Body of pancreas (tissue), 4 donors: ENCODE measurements at regions not wholly inside any gene's neighbourhood (a gene's known extent, or its start where the extent isn't known, plus 50 kb on each side); places are given as distances from the start of the nearest gene placed in this dataset.

ENCODE experiments used
- CTCF ChIP-seq, 7 experiments: fragments of 450-650 bp in 4 of 7; fragments of 200-600 bp in 3 of 7; sonication (generic) in 3 of 7; IDR thresholded peaks; one replicate each; pipeline ENCODE4 v1.5.1; 2016 to 2019; ENCODE audit warnings: antibody characterized with exemption in 7 of 7
- POLR2A ChIP-seq, 3 donors: fragments of 450-650 bp; IDR thresholded peaks; one replicate each; pipeline ENCODE4 v1.6.1; 2016; ENCODE audit warnings: antibody characterized with exemption in 3 of 3, mild to moderate bottlenecking in 2 of 3

GRCh38 chrX:20829665-20830491 lies 544.3 kb upstream of the CNKSR2 start:
- TF ChIP-seq CTCF (IDR thresholded peaks at IDR 0.05) (no peak), POLR2A (IDR thresholded peaks at IDR 0.05) (no peak)
